Lower leg skin (tissue), 3 donors: ENCODE measurements at regions not wholly inside any gene's neighbourhood (a gene's known extent, or its start where the extent isn't known, plus 50 kb on each side); places are given as distances from the start of the nearest gene placed in this dataset.

ENCODE experiments used
- CTCF ChIP-seq, 3 donors: fragments of 450-650 bp; IDR thresholded peaks; one replicate each; pipeline ENCODE4 v1.5.1; 2016; ENCODE audit warnings: antibody characterized with exemption in 3 of 3, mild to moderate bottlenecking in 3 of 3, moderate library complexity in 2 of 3
- POLR2A ChIP-seq, 2 donors: fragments of 450-650 bp; IDR thresholded peaks; one replicate each; pipeline ENCODE4 v1.6.1; 2016 to 2017; ENCODE audit warnings: antibody characterized with exemption in 2 of 2, mild to moderate bottlenecking in 1 of 2, moderate library complexity in 1 of 2

DNA sequence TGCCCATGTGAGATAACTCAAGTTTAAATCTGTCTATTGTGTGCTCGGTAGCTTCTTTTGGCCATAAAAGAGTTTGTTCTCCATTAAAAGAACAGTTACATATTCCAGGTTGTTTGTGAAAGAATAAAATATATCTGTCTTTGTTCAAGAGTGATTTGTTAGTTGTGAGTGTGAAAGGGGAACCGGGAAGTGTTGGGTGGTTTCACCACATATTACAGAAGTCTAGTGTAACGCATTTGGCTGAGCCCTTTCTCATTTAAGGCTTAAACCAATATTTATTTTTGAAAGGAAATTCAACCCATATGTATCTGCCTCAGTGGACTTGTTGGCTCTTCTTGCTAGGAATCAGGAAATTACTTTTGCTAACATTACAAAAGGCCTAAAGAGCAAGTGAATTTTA lies 54.1 kb upstream of the DMRTA1 start:
- TF ChIP-seq POLR2A (IDR thresholded peaks at IDR 0.05) (no peak), CTCF (IDR thresholded peaks at IDR 0.05) (no peak)
